HepG2 (cell line): ENCODE measurements at regions not wholly inside any gene's neighbourhood (a gene's known extent, or its start where the extent isn't known, plus 50 kb on each side); places are given as distances from the start of the nearest gene placed in this dataset.
A peak's percentile ranks its signal among the peaks of the same experiment; 100 is the strongest.

ENCODE experiments used
- ATAC-seq: fragments of 200-7000 bp; cut with Tn5 transposase; 3 replicates; pipeline ENCODE4 v1.9.1; 2020; ENCODE audit warnings: mild to moderate bottlenecking, moderate library complexity
- BruUV-seq: library from RNA; stranded (reverse); fragments of 400-500 nt; replicated peaks from 2 replicates; lab custom pipeline; 2021; lab: Mats Ljungman, UMichigan
- CTCF ChIA-PET: fragments of 300-600 bp; formaldehyde crosslinking; extraction: SDS; loops from one replicate; lab custom pipeline; 2021; ENCODE audit warnings: low total read pairs, inconsistent platforms, low intra/inter-chr PET ratio; lab: Yijun Ruan, JAX
- POLR2A ChIA-PET: fragments of 350-600 bp; sonication (Branson Sonifier 250); formaldehyde crosslinking; loops from one replicate; lab custom pipeline; 2020; ENCODE audit warnings: antibody characterized with exemption, inconsistent platforms; lab: Yijun Ruan, JAX
- DNase-seq: peaks from one replicate; pipeline ENCODE4 v3.0.0-alpha.2; 2015; ENCODE audit warnings: low spot score
- FAIRE-seq: peaks from 3 replicates; lab custom pipeline; 2011; peaks lifted over from hg19 to GRCh38; lab: Jason Lieb, UNC
- H2AFZ ChIP-seq: one replicate; pipeline ENCODE4 v1.6.1; 2011; ENCODE audit warnings: low read length, inconsistent platforms
- H3K27ac ChIP-seq: fragments of 300-600 bp; 3 replicates; pipeline ENCODE4 v1.8.0; 2011; ENCODE audit warnings: mixed run types, mild to moderate bottlenecking, mixed read lengths, low read length, inconsistent platforms; ENCODE audit not compliant: insufficient read depth; ENCODE audit errors: extremely low read length
- H3K27me3 ChIP-seq, 2 experiments: fragments of 200-600 bp in 1 of 2; 2 replicates in 1 of 2; 3 replicates in 1 of 2; pipeline versions ENCODE4 v1.6.0 to v1.8.0; 2011; ENCODE audit warnings: low read length in 2 of 2, mild to moderate bottlenecking in 2 of 2, moderate library complexity in 2 of 2, inconsistent platforms in 1 of 2; ENCODE audit not compliant: insufficient read depth in 2 of 2, control insufficient read depth in 1 of 2
- H3K36me3 ChIP-seq, 2 experiments: fragments of 200-600 bp in 1 of 2; replicated peaks in 1 of 2; 2 replicates in 1 of 2; 3 replicates in 1 of 2; pipeline versions ENCODE4 v1.5.1 to v1.8.0; 2011; ENCODE audit warnings: low read length in 2 of 2, inconsistent platforms in 1 of 2; ENCODE audit not compliant: insufficient read depth in 2 of 2, control insufficient read depth in 1 of 2
- H3K4me1 ChIP-seq: 2 replicates; pipeline ENCODE4 v1.5.1; 2012; ENCODE audit warnings: low read length, inconsistent platforms; ENCODE audit not compliant: insufficient read depth
- H3K4me2 ChIP-seq: 2 replicates; pipeline ENCODE4 v1.6.0; 2011; ENCODE audit warnings: low read depth, low read length, inconsistent platforms
- H3K4me3 ChIP-seq, 3 experiments: fragments of 200-600 bp in 1 of 3; sonication (generic), shearing (Covaris generic) in 1 of 3; replicated peaks in 1 of 3; 2 replicates each; pipeline ENCODE4 v1.5.1; 2011 to 2016; ENCODE audit warnings: low read length in 3 of 3, inconsistent platforms in 2 of 3, low read depth in 2 of 3, mild to moderate bottlenecking in 2 of 3, control low read depth in 1 of 3, mixed read lengths in 1 of 3; ENCODE audit not compliant: insufficient read depth in 1 of 3
- H3K79me2 ChIP-seq: one replicate; pipeline ENCODE4 v1.6.1; 2011; ENCODE audit warnings: low read length, inconsistent platforms; ENCODE audit not compliant: insufficient read depth
- H3K9ac ChIP-seq: 2 replicates; pipeline ENCODE4 v1.6.0; 2011; ENCODE audit warnings: mild to moderate bottlenecking, low read depth, low read length, inconsistent platforms; ENCODE audit not compliant: insufficient read depth
- H3K9me3 ChIP-seq: 2 replicates; pipeline ENCODE4 v1.5.1; 2012; ENCODE audit warnings: mild to moderate bottlenecking, low read length
- H4K20me1 ChIP-seq: 2 replicates; pipeline ENCODE4 v1.6.0; 2011; ENCODE audit warnings: inconsistent platforms, mild to moderate bottlenecking, low read length, moderate library complexity; ENCODE audit not compliant: insufficient read depth
- AGO1 ChIP-seq: fragments of 200-400 bp; formaldehyde crosslinking; IDR thresholded peaks from 2 replicates; pipeline ENCODE4 v1.6.1; 2017; ENCODE audit warnings: mild to moderate bottlenecking, low read depth, low read length, moderate library complexity; ENCODE audit not compliant: poor library complexity, severe bottlenecking
- EZH2 ChIP-seq: conservative IDR thresholded peaks from 2 replicates; pipeline ENCODE4 v1.6.1; 2012; ENCODE audit warnings: mild to moderate bottlenecking, low read depth, low read length, moderate library complexity
- HNF4A ChIP-seq: sonication (generic); formaldehyde crosslinking; IDR thresholded peaks from 2 replicates; pipeline ENCODE4 v1.4.0; 2020; ENCODE audit warnings: missing genetic modification reagents
- MXD1 ChIP-seq: sonication (generic); formaldehyde crosslinking; IDR thresholded peaks from 2 replicates; pipeline ENCODE4 v1.4.0; 2020; ENCODE audit warnings: mild to moderate bottlenecking, missing genetic modification reagents
- RAD51 ChIP-seq: fragments of 450-650 bp; IDR thresholded peaks from 2 replicates; pipeline ENCODE4 v1.6.1; 2016; ENCODE audit warnings: borderline replicate concordance
- SOX5 ChIP-seq: IDR thresholded peaks from 2 replicates; pipeline ENCODE4 v1.6.1; 2016; ENCODE audit warnings: borderline replicate concordance
- SOX6 ChIP-seq, 2 experiments: fragments of 450-650 bp in 1 of 2; sonication (generic) in 1 of 2; formaldehyde crosslinking in 1 of 2; IDR thresholded peaks; 2 replicates each; pipeline versions ENCODE4 v1.4.0 to v1.6.1; 2017 to 2020; ENCODE audit warnings: antibody characterized with exemption in 1 of 2, mild to moderate bottlenecking in 1 of 2, missing genetic modification reagents in 1 of 2
- TEAD3 ChIP-seq: optimal IDR thresholded peaks from 2 replicates; pipeline ENCODE3; 2016; ENCODE audit warnings: borderline replicate concordance
- ZGPAT ChIP-seq: IDR thresholded peaks from 2 replicates; pipeline ENCODE4 v1.6.1; 2016; ENCODE audit warnings: mild to moderate bottlenecking
- ZNF10 ChIP-seq: sonication (generic); formaldehyde crosslinking; IDR thresholded peaks from 2 replicates; pipeline ENCODE4 v1.4.0; 2020; ENCODE audit warnings: mild to moderate bottlenecking, low read depth, missing genetic modification reagents, borderline replicate concordance
- ZNF275 ChIP-seq: sonication (generic); formaldehyde crosslinking; IDR thresholded peaks from 2 replicates; pipeline ENCODE4 v1.8.0; 2022; ENCODE audit warnings: missing genetic modification reagents, mild to moderate bottlenecking, inconsistent platforms, borderline replicate concordance
- ZNF362 ChIP-seq: sonication (generic); formaldehyde crosslinking; IDR thresholded peaks from 2 replicates; pipeline ENCODE4 v1.4.0; 2020; ENCODE audit warnings: missing genetic modification reagents, mild to moderate bottlenecking, borderline replicate concordance
- ZNF563 ChIP-seq: sonication (generic); formaldehyde crosslinking; IDR thresholded peaks from 2 replicates; pipeline ENCODE4 v1.8.0; 2022; ENCODE audit warnings: mild to moderate bottlenecking, moderate library complexity, missing genetic modification reagents
- ZNF639 ChIP-seq: conservative IDR thresholded peaks from 2 replicates; pipeline ENCODE4 v1.6.1; 2018; ENCODE audit warnings: missing genetic modification reagents
- ZNF784 ChIP-seq: sonication (generic); formaldehyde crosslinking; IDR thresholded peaks from 2 replicates; pipeline ENCODE4 v1.5.1; 2020; ENCODE audit warnings: missing genetic modification reagents, mild to moderate bottlenecking, borderline replicate concordance
- ZNF788 ChIP-seq: sonication (generic); formaldehyde crosslinking; IDR thresholded peaks from 2 replicates; pipeline ENCODE4 v1.5.0; 2020; ENCODE audit warnings: mild to moderate bottlenecking, missing genetic modification reagents, borderline replicate concordance
- WGBS: methylation state at CpG from one replicate; pipeline ENCODE4 v1.1.6; 2017; ENCODE audit warnings: low lambda C conversion rate; 5-methylcytosine and 5-hydroxymethylcytosine counted together
- in situ Hi-C: cut with HindIII; loops from 2 replicates; pipeline ENCODE4 v1.10.0; 2017; ENCODE audit warnings: low pct_unique_long_range_greater_than_20kb; ENCODE audit not compliant: extremely low pct_ligation_motif_present
- intact Hi-C: fragments of 100-400 bp; cut with micrococcal nuclease; formaldehyde crosslinking; loops from one replicate; pipeline ENCODE4 v1.10.0; 2022; ENCODE audit not compliant: unreplicated experiment

GRCh38 chr21:16709866-16710550 lies 802.8 kb upstream of the CXADR start:
- Histone ChIP-seq H3K79me2 (no peaks in the 10 kb centered on the region), H3K4me2 (no peak overlapping the region), H3K36me3 (no peaks in the 10 kb centered on the region), H4K20me1 (no peaks in the 10 kb centered on the region), H3K9me3 (no peaks in the 10 kb centered on the region), H2AFZ (no peak overlapping the region), H3K27ac (no peak overlapping the region), H3K4me1 (peaks cover 11% of the 10 kb centered on the region; the same call in 1 of the 2 replicates), H3K27me3 (no peaks in the 10 kb centered on the region), H3K4me3 (no peak overlapping the region), H3K9ac (no peak overlapping the region)
- in situ Hi-C loops, result no loop called here
- DNase-seq (peak; percentile 16), FAIRE-seq (no peak), ATAC-seq (peak; percentile 79)
- ChIA-PET POLR2A (no interaction called here), CTCF (no interaction called here)
- no TSS peak for BruUV-seq
- intact Hi-C loops, result no loop called here
- 3% methylated on average over 5 of the region's 5 CpGs for WGBS
- no peak for TF ChIP-seq ZNF10 (CRISPR knock-in tag)
- no peak for TF ChIP-seq ZGPAT
- TF ChIP-seq SOX5 (CRISPR knock-in tag), result peak; percentile 68; the same call in 1 of the 2 replicates
- TF ChIP-seq EZH2, result no peak
- no peak for TF ChIP-seq ZNF275 (CRISPR knock-in tag)
- TF ChIP-seq ZNF639 (CRISPR knock-in tag), result no peak
- TF ChIP-seq ZNF784 (CRISPR knock-in tag), result no peak
- no peak for TF ChIP-seq ZNF788
- peak; percentile 57; the same call in 1 of the 2 replicates for TF ChIP-seq ZNF362
- 0 out of 2 replicates have a peak, but pooled peaks have one; percentile 26 for TF ChIP-seq HNF4A (CRISPR knock-in tag)
- TF ChIP-seq MXD1 (CRISPR knock-in tag), result no peak
- TF ChIP-seq AGO1, result no peak
- peak; percentile 78 for TF ChIP-seq TEAD3
- TF ChIP-seq ZNF563 (CRISPR knock-in tag), result no peak
- no peak for TF ChIP-seq RAD51
- no peak for TF ChIP-seq SOX6 (IDR thresholded peaks at IDR 0.05)
- TF ChIP-seq SOX6 (CRISPR knock-in tag; IDR thresholded peaks at IDR 0.05), result peak; percentile 54; the same call in 1 of the 2 replicates
